ENCODE measurements at regions not wholly inside any gene's neighbourhood (a gene's known extent, or its start where the extent isn't known, plus 50 kb on each side); places are given as distances from the start of the nearest gene placed in this dataset.

DNA sequence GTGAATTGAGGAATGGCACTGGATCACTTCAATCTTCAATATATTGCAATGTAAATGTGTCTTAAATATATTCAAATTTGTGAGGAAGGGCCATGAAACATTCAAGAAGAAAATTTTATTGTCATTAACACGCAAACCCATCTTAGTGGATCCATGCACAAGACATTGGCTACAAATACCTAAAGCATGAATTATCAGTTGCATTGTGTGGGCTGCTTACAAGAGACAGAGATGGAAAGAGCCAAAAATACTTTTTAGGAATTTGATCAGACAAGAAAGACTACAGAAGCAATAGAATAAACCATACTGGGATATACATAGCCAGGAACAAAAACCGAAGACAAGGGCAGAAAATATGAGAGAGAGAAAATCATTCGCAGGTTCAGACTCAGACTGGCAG lies 616.2 kb upstream of the GRIA3 start:
- TF ChIP-seq ZBTB8A (tag by site-specific recombination; IDR thresholded peaks at IDR 0.05) (no peak), ZNF704 (tag by site-specific recombination; IDR thresholded peaks at IDR 0.05) (no peak), ZNF211 (tag by site-specific recombination; IDR thresholded peaks at IDR 0.05; ENCODE audit: low read depth) (no peak), ZNF623 (tag by site-specific recombination; IDR thresholded peaks at IDR 0.05) (no peak), ZNF510 (tag by site-specific recombination; IDR thresholded peaks at IDR 0.05; ENCODE audit: insufficient replicate concordance) (no peak), PATZ1 (tag by site-specific recombination; IDR thresholded peaks at IDR 0.05) (no peak), ZNF16 (tag by site-specific recombination; IDR thresholded peaks at IDR 0.05; ENCODE audit: low read depth) (no peak), TCF7L2 (IDR thresholded peaks at IDR 0.05; ENCODE audit: borderline replicate concordance, low read depth, low read length) (no peak), ZNF174 (tag by site-specific recombination; IDR thresholded peaks at IDR 0.05) (no peak)
- TF ChIP-seq, protein P1, sequence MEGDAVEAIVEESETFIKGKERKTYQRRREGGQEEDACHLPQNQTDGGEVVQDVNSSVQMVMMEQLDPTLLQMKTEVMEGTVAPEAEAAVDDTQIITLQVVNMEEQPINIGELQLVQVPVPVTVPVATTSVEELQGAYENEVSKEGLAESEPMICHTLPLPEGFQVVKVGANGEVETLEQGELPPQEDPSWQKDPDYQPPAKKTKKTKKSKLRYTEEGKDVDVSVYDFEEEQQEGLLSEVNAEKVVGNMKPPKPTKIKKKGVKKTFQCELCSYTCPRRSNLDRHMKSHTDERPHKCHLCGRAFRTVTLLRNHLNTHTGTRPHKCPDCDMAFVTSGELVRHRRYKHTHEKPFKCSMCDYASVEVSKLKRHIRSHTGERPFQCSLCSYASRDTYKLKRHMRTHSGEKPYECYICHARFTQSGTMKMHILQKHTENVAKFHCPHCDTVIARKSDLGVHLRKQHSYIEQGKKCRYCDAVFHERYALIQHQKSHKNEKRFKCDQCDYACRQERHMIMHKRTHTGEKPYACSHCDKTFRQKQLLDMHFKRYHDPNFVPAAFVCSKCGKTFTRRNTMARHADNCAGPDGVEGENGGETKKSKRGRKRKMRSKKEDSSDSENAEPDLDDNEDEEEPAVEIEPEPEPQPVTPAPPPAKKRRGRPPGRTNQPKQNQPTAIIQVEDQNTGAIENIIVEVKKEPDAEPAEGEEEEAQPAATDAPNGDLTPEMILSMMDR (tag by site-specific recombination; IDR thresholded peaks at IDR 0.05), result no peak
- TF ChIP-seq, protein P2, sequence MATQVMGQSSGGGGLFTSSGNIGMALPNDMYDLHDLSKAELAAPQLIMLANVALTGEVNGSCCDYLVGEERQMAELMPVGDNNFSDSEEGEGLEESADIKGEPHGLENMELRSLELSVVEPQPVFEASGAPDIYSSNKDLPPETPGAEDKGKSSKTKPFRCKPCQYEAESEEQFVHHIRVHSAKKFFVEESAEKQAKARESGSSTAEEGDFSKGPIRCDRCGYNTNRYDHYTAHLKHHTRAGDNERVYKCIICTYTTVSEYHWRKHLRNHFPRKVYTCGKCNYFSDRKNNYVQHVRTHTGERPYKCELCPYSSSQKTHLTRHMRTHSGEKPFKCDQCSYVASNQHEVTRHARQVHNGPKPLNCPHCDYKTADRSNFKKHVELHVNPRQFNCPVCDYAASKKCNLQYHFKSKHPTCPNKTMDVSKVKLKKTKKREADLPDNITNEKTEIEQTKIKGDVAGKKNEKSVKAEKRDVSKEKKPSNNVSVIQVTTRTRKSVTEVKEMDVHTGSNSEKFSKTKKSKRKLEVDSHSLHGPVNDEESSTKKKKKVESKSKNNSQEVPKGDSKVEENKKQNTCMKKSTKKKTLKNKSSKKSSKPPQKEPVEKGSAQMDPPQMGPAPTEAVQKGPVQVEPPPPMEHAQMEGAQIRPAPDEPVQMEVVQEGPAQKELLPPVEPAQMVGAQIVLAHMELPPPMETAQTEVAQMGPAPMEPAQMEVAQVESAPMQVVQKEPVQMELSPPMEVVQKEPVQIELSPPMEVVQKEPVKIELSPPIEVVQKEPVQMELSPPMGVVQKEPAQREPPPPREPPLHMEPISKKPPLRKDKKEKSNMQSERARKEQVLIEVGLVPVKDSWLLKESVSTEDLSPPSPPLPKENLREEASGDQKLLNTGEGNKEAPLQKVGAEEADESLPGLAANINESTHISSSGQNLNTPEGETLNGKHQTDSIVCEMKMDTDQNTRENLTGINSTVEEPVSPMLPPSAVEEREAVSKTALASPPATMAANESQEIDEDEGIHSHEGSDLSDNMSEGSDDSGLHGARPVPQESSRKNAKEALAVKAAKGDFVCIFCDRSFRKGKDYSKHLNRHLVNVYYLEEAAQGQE (tag by site-specific recombination; IDR thresholded peaks at IDR 0.05), result no peak
